Thymus (tissue), 11 donors: ENCODE measurements at regions not wholly inside any gene's neighbourhood (a gene's known extent, or its start where the extent isn't known, plus 50 kb on each side); places are given as distances from the start of the nearest gene placed in this dataset.
"Not testable (repeated sequence)": the region's sequence is repeated elsewhere in the genome, so short reads cannot be mapped to it uniquely, and the experiment has no call there.

ENCODE experiments used
- DNase-seq, 9 donors: peaks; one replicate each; pipeline ENCODE4 v3.0.0-alpha.2; 2013; ENCODE audit warnings: low spot score in 9 of 9, low read depth in 6 of 9, missing footprints in 1 of 9
- H3K27ac ChIP-seq, 2 donors: one replicate each; pipeline ENCODE4 v1.5.1; 2013; ENCODE audit warnings: control low read depth in 1 of 2, low read depth in 1 of 2, low read length in 1 of 2, mild to moderate bottlenecking in 1 of 2, moderate library complexity in 1 of 2
- H3K27me3 ChIP-seq, 2 donors: one replicate each; pipeline ENCODE4 v1.5.1; 2013; ENCODE audit warnings: low read length in 1 of 2; ENCODE audit not compliant: control insufficient read depth in 2 of 2, insufficient read depth in 1 of 2
- H3K36me3 ChIP-seq, 2 donors: one replicate each; pipeline ENCODE4 v1.5.1; 2013; ENCODE audit warnings: low read length in 1 of 2, mild to moderate bottlenecking in 1 of 2, moderate library complexity in 1 of 2; ENCODE audit not compliant: control insufficient read depth in 2 of 2, insufficient read depth in 2 of 2
- H3K4me1 ChIP-seq, 2 donors: one replicate each; pipeline ENCODE4 v1.5.1; 2013; ENCODE audit warnings: low read length in 2 of 2; ENCODE audit not compliant: control insufficient read depth in 2 of 2, insufficient read depth in 2 of 2
- H3K4me3 ChIP-seq, 2 donors: one replicate each; pipeline ENCODE4 v1.5.1; 2013; ENCODE audit warnings: low read length in 2 of 2, control low read depth in 1 of 2, mild to moderate bottlenecking in 1 of 2
- H3K9me3 ChIP-seq, 2 donors: one replicate each; pipeline ENCODE4 v1.5.1; 2013; ENCODE audit warnings: low read length in 1 of 2, mild to moderate bottlenecking in 1 of 2; ENCODE audit not compliant: control insufficient read depth in 2 of 2, insufficient read depth in 1 of 2
- WGBS: extraction: QIAGEN DNeasy Blood & Tissue Kit; methylation state at CpG from one replicate; pipeline ENCODE4 v1.1.7; 2013; 5-methylcytosine and 5-hydroxymethylcytosine counted together
- donor health status: healthy.

- H3K4me3 ChIP-seq, H3K36me3 ChIP-seq, H3K4me1 ChIP-seq, H3K27me3 ChIP-seq, H3K27ac ChIP-seq, DNase-seq, H3K9me3 ChIP-seq: not testable (repeated sequence)
- WGBS, result no CpG with 5 or more reads among the region's 8 CpGs
Measured at GRCh38 chr1:120242582-120242981, 66.3 kb upstream of the SEC22B start.

- not testable (repeated sequence) for H3K9me3 ChIP-seq, H3K4me1 ChIP-seq, DNase-seq, H3K27me3 ChIP-seq, H3K27ac ChIP-seq, H3K4me3 ChIP-seq, H3K36me3 ChIP-seq
- WGBS, result no CpG with 5 or more reads among the region's 5 CpGs
Measured at GRCh38 chr1:120241868-120242267, 65.5 kb upstream of the SEC22B start.

GRCh38 chr1:120240181-120240580 is 63.9 kb upstream of the SEC22B start:
- no CpG with 5 or more reads among the region's 1 CpG for WGBS

GRCh38 chr1:120239351-120239750 is 63.0 kb upstream of the SEC22B start:
- not testable (repeated sequence) for DNase-seq, H3K4me3 ChIP-seq, H3K9me3 ChIP-seq, H3K36me3 ChIP-seq, H3K27me3 ChIP-seq, H3K4me1 ChIP-seq, H3K27ac ChIP-seq

More at GRCh38 chr1:120240181-120240580, 63.9 kb upstream of the SEC22B start:
- not testable (repeated sequence) for H3K9me3 ChIP-seq, H3K36me3 ChIP-seq, H3K27ac ChIP-seq, H3K4me3 ChIP-seq, H3K27me3 ChIP-seq, H3K4me1 ChIP-seq, DNase-seq

- no CpG with 5 or more reads among the region's 2 CpGs for WGBS
- H3K36me3 ChIP-seq, H3K4me1 ChIP-seq, H3K27me3 ChIP-seq, DNase-seq, H3K9me3 ChIP-seq, H3K4me3 ChIP-seq, H3K27ac ChIP-seq: not testable (repeated sequence)
Measured at GRCh38 chr1:120238867-120239266, 62.5 kb upstream of the SEC22B start.

GRCh38 chr1:120233661-120234018 is 57.3 kb upstream of the SEC22B start:
- not testable (repeated sequence) for H3K27me3 ChIP-seq, H3K27ac ChIP-seq, DNase-seq, H3K4me1 ChIP-seq, H3K4me3 ChIP-seq, H3K36me3 ChIP-seq, H3K9me3 ChIP-seq
- 86% methylated on average over 1 of the region's 2 CpGs for WGBS

- not testable (repeated sequence) for H3K4me3 ChIP-seq, H3K27me3 ChIP-seq, DNase-seq, H3K4me1 ChIP-seq, H3K36me3 ChIP-seq, H3K9me3 ChIP-seq, H3K27ac ChIP-seq
- 0% methylated on average over 14 of the region's 53 CpGs for WGBS
Measured at GRCh38 chr1:120232834-120233660, 56.7 kb upstream of the SEC22B start.

GRCh38 chr1:120229835-120230234 is 53.5 kb upstream of the SEC22B start:
- H3K4me1 ChIP-seq, H3K36me3 ChIP-seq, H3K9me3 ChIP-seq, H3K27me3 ChIP-seq, H3K4me3 ChIP-seq, DNase-seq, H3K27ac ChIP-seq: not testable (repeated sequence)
- no CpG with 5 or more reads among the region's 1 CpG for WGBS
